Astrocyte (in vitro differentiated cells and primary cell): ENCODE measurements at regions not wholly inside any gene's neighbourhood (a gene's known extent, or its start where the extent isn't known, plus 50 kb on each side); places are given as distances from the start of the nearest gene placed in this dataset.

Experiments used
- DNase-seq: peaks from one replicate; pipeline ENCODE4 v3.0.0-alpha.2; 2010; ENCODE audit warnings: low read depth
- FAIRE-seq: peaks from 2 replicates; lab custom pipeline; 2011; peaks lifted over from hg19 to GRCh38; lab: Jason Lieb, UNC
- H2AFZ ChIP-seq: 2 replicates; pipeline ENCODE4 v1.6.0; 2012; ENCODE audit warnings: low read depth, low read length, inconsistent platforms
- H3K27ac ChIP-seq: 2 replicates; pipeline ENCODE4 v1.5.1; 2011; ENCODE audit warnings: low read depth, low read length, inconsistent platforms
- H3K27me3 ChIP-seq: 2 replicates; pipeline ENCODE4 v1.6.0; 2011; ENCODE audit warnings: low read length, inconsistent platforms; ENCODE audit not compliant: insufficient read depth
- H3K36me3 ChIP-seq: 2 replicates; pipeline ENCODE4 v1.5.1; 2011; ENCODE audit warnings: low read length, inconsistent platforms; ENCODE audit not compliant: insufficient read depth
- H3K4me1 ChIP-seq: 2 replicates; pipeline ENCODE4 v1.5.1; 2011; ENCODE audit warnings: low read length, inconsistent platforms; ENCODE audit not compliant: insufficient read depth
- H3K4me2 ChIP-seq: 2 replicates; pipeline ENCODE4 v1.6.0; 2012; ENCODE audit warnings: low read length, inconsistent platforms
- H3K4me3 ChIP-seq: 2 replicates; pipeline ENCODE4 v1.5.1; 2011; ENCODE audit warnings: low read depth, mild to moderate bottlenecking, low read length, inconsistent platforms; ENCODE audit not compliant: insufficient read depth
- H3K79me2 ChIP-seq: 2 replicates; pipeline ENCODE4 v1.6.0; 2012; ENCODE audit warnings: mild to moderate bottlenecking, low read length, inconsistent platforms; ENCODE audit not compliant: insufficient read depth
- H3K9ac ChIP-seq: 2 replicates; pipeline ENCODE4 v1.6.0; 2012; ENCODE audit warnings: mild to moderate bottlenecking, low read length, inconsistent platforms
- H3K9me3 ChIP-seq: 2 replicates; pipeline ENCODE4 v1.5.1; 2012; ENCODE audit warnings: low read depth, mild to moderate bottlenecking, low read length, inconsistent platforms; ENCODE audit not compliant: insufficient read depth
- H4K20me1 ChIP-seq: 2 replicates; pipeline ENCODE4 v1.6.0; 2012; ENCODE audit warnings: low read length, inconsistent platforms; ENCODE audit not compliant: insufficient read depth
- H3K27ac Mint-ChIP-seq: one replicate; pipeline ENCODE4 v1.8.0; 2021; ENCODE audit warnings: mild to moderate bottlenecking, mixed read lengths; ENCODE audit not compliant: unreplicated experiment
- H3K27me3 Mint-ChIP-seq: one replicate; pipeline ENCODE4 v1.8.0; 2021; ENCODE audit warnings: low read depth, mixed read lengths; ENCODE audit not compliant: unreplicated experiment
- H3K36me3 Mint-ChIP-seq: one replicate; pipeline ENCODE4 v1.8.0; 2021; ENCODE audit warnings: low read depth, mixed read lengths; ENCODE audit not compliant: unreplicated experiment
- H3K4me1 Mint-ChIP-seq: one replicate; pipeline ENCODE4 v1.8.0; 2021; ENCODE audit warnings: low read depth, mixed read lengths; ENCODE audit not compliant: unreplicated experiment
- H3K4me3 Mint-ChIP-seq: one replicate; pipeline ENCODE4 v1.8.0; 2021; ENCODE audit warnings: mild to moderate bottlenecking, moderate library complexity, mixed read lengths; ENCODE audit not compliant: unreplicated experiment
- H3K9me3 Mint-ChIP-seq: one replicate; pipeline ENCODE4 v1.8.0; 2021; ENCODE audit warnings: mild to moderate bottlenecking, mixed read lengths; ENCODE audit not compliant: unreplicated experiment
- CTCF ChIP-seq: IDR thresholded peaks from 2 replicates; pipeline ENCODE4 v1.5.1; 2011; ENCODE audit warnings: low read depth, mild to moderate bottlenecking, inconsistent platforms, low read length, moderate library complexity; ENCODE audit not compliant: insufficient read depth
- EZH2 ChIP-seq: IDR thresholded peaks from 2 replicates; pipeline ENCODE4 v1.6.1; 2012; ENCODE audit warnings: mild to moderate bottlenecking, low read length, inconsistent platforms; ENCODE audit not compliant: insufficient read depth

- Mint-ChIP-seq H3K9me3 (peaks cover 3% of the 10 kb centered on the region), H3K36me3 (no peaks in the 10 kb centered on the region)
These were observed 598.4 kb upstream of the SOX9 start for GRCh38 chr17:71522383-71522782.

GRCh38 chr17:71527311-71527710, 593.5 kb upstream of the SOX9 start:
- H4K20me1 ChIP-seq, result no peaks in the 10 kb centered on the region
- no peaks in the 10 kb centered on the region for H3K27me3 ChIP-seq
- no peaks in the 10 kb centered on the region for H3K4me1 ChIP-seq
- Mint-ChIP-seq H3K36me3 (no peaks in the 10 kb centered on the region), H3K4me3 (no peak overlapping the region), H3K27me3 (peaks cover 2% of the 10 kb centered on the region), H3K4me1 (peaks cover 7% of the 10 kb centered on the region), H3K27ac (no peak overlapping the region), H3K9me3 (peaks cover 6% of the 10 kb centered on the region)
- TF ChIP-seq EZH2 (no peak), CTCF (no peak)
- no peak overlapping the region for H2AFZ ChIP-seq
- DNase-seq (peak; percentile 56), FAIRE-seq (no peak)
- H3K9me3 ChIP-seq, result no peaks in the 10 kb centered on the region
- no peaks in the 10 kb centered on the region for H3K79me2 ChIP-seq
- H3K4me2 ChIP-seq, result no peak overlapping the region
- H3K4me3 ChIP-seq, result no peak overlapping the region
- H3K9ac ChIP-seq, result no peak overlapping the region
- no peaks in the 10 kb centered on the region for H3K36me3 ChIP-seq
- no peak overlapping the region for H3K27ac ChIP-seq

More at GRCh38 chr17:71522383-71522782, 598.4 kb upstream of the SOX9 start:
- no peak overlapping the region for H3K4me2 ChIP-seq
- H4K20me1 ChIP-seq, result no peaks in the 10 kb centered on the region
- no peak overlapping the region for H3K4me3 ChIP-seq
- TF ChIP-seq EZH2, result no peak
- no peak for TF ChIP-seq CTCF
- DNase-seq, result peak; percentile 60
- peaks cover 15% of the 10 kb centered on the region for H3K4me1 Mint-ChIP-seq
- no peak overlapping the region for H3K4me3 Mint-ChIP-seq
- FAIRE-seq, result peak; percentile 64
- no peak overlapping the region for H3K27ac ChIP-seq
- H3K27me3 ChIP-seq, result no peaks in the 10 kb centered on the region
- H3K27me3 Mint-ChIP-seq, result no peaks in the 10 kb centered on the region
- H3K9ac ChIP-seq, result no peak overlapping the region
- H3K36me3 ChIP-seq, result no peaks in the 10 kb centered on the region
- H2AFZ ChIP-seq, result no peak overlapping the region
- no peak overlapping the region for H3K27ac Mint-ChIP-seq
- H3K79me2 ChIP-seq, result no peaks in the 10 kb centered on the region
- H3K4me1 ChIP-seq, result no peaks in the 10 kb centered on the region
- H3K9me3 ChIP-seq, result no peaks in the 10 kb centered on the region

- Histone ChIP-seq H3K4me3 (no peak overlapping the region), H3K36me3 (no peaks in the 10 kb centered on the region), H4K20me1 (no peaks in the 10 kb centered on the region), H3K4me2 (no peak overlapping the region), H3K4me1 (no peaks in the 10 kb centered on the region), H3K9ac (no peak overlapping the region), H3K27me3 (no peaks in the 10 kb centered on the region), H3K79me2 (no peaks in the 10 kb centered on the region), H3K27ac (no peak overlapping the region), H2AFZ (no peak overlapping the region), H3K9me3 (no peaks in the 10 kb centered on the region)
- Mint-ChIP-seq H3K36me3 (no peaks in the 10 kb centered on the region), H3K27me3 (peaks cover 2% of the 10 kb centered on the region), H3K4me3 (no peak overlapping the region), H3K9me3 (peaks cover 3% of the 10 kb centered on the region), H3K27ac (no peak overlapping the region), H3K4me1 (peaks cover 4% of the 10 kb centered on the region)
- DNase-seq (no peak), FAIRE-seq (no peak)
- no peak for TF ChIP-seq CTCF
- TF ChIP-seq EZH2, result no peak
These were observed 592.6 kb upstream of the SOX9 start for GRCh38 chr17:71528210-71528609.
